ENCODE measurements at regions not wholly inside any gene's neighbourhood (a gene's known extent, or its start where the extent isn't known, plus 50 kb on each side); places are given as distances from the start of the nearest gene placed in this dataset.
"Not testable (repeated sequence)": the region's sequence is repeated elsewhere in the genome, so short reads cannot be mapped to it uniquely, and the experiment has no call there.

DNA sequence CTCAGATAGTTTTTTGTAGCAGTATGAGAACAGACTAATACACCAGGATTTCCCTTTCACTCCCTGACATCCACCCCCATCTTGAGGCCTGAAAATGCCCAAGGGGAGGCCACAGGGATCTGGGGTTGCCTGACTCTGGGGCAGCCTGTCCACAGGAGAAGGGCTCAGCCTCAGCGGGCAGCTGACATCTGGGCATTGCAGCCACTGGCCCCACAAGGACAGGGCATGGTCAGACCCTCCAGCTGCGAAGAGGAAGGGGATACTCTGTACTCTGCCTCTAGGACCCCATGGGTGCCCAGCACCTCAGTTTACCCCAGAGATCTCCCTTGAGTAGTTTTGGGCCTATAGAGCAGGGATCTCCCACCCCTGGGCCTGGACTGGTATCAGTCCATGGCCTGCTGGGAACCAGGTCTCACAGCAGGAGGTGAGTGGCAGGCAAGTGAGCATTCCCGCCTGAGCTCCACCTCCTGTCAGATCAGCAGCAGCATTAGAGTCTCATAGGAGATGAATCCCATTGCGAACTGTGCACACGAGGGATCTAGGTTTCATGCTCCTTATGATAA, 138.9 kb downstream of the HMX1 start:
- no peak for DNase-seq

DNA sequence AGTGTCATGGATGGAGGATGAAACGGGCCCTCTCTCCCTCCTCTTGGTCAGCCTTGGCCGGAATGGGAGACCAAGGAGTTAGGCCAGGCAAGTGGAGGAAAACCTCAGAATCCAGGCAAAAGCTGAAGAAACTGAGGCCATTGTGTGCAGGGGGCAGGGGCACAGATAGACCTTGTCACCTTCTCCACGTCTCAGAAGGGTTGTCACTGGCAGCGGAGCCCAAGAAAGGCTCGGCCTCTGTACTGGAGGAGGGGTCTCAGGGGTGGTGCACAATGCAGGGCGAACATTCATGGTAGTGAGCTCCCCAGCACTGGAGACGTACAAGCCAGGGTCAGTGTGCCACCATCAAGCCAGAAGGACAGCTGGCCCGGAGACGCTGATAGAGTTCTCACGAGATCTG, 139.5 kb downstream of the CPZ start:
- DNase-seq: no peak

- DNase-seq: no peak
Measured at GRCh38 chr4:8731364-8731763, 138.8 kb downstream of the CPZ start.

DNA sequence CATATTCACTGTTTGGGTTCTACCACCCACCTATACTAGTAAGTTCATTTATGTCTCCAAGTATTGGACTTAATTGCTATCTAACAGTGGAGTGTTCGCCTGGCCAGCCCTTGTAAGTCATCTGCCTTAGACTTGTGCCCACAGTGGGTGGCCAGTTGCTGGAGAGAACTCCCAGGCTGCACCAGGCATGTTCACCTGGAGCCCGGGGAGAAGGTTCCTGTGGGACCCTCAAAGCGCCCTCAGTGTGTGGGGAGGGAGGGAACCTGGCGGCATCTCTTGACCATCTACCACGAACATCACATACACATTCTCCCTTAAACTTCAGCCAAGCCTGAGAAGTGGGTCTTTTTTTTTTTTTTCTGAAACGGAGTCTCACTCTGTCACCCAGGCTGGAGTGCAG, 138.1 kb downstream of the CPZ start:
- DNase-seq: no peak

GRCh38 chr4:8730159-8730558, 137.6 kb downstream of the CPZ start:
- DNase-seq: no peak

DNA sequence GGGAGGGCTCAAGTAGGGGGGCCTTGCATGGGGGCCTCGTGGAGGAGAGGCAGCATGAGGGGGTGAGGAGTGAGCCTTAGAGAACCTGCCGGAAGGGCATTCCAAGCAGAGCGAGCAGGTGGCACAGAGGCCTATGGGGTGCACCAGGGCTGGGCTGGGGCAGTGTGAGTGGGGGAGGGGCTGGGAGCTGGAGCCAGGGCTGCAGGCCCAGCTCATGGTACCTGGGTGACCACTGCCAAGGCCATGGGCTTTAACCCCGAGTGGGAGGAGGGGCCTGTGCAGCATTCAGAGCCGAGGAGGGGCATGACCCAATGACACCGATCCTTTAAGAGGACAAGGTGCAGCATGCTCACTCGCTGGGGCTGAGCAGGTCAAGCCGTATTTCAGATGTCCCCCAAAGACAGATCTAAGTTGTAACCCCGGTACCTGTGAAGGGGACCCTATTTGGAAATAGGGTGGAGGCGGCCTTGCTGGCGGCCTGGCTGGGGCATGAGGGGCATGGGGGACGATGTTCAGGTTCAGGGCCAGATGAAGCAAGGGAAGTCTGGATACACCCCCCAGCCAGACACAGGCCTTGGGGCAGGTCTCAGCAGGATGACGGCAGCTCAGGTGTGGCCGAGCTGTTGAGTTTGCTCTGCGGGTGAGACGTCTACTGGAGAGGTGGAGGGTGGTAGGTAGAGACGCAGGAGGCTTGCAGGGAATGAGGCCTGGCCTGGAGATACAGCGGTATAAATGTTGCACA, 137.0 kb downstream of the CPZ start:
- no peak for DNase-seq

DNA sequence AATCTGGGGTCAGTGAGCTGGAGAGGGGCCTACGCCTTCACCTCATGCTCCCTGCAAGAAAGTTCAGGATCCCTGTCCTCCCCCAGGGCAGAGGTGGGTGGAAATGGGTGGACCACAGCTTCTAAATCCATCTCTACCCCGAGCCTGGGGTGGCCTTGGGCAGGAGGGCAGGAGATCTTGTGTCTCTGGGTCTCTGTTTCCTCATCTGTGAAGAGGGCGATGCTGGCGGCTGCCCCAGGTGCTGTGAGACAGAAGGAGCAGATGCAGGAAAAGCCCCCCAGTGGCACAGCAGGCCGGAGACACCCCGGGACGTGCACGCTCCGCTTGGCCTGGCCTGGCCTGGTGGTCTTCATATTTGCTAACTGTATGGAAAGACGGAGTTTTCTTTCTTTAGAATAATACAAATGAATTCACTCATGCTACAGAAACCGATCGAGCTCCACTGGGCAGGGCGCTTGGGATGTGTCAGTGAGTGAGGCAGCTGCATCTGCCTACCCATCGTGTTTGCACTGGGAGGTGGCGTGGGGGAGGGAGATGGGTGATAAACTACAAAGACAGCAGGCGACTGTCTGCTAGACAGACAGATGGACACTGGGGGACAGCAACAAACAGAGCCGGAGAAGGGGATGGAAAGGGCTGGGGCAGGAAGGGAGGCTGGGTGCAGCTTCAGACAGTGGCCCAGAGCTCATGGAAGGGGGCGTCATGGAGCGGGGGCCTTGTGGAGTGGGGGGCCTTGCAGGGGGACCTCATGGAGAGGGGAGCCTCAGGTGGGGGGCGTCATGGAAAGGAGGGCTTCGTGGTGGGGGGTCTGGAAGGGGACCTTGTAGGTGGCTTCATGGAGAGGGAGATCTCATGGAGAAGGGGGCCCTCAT, 136.2 kb downstream of the CPZ start:
- DNase-seq: no peak

- no peak for DNase-seq
Measured at GRCh38 chr4:8727546-8728510, 135.3 kb downstream of the CPZ start.

DNA sequence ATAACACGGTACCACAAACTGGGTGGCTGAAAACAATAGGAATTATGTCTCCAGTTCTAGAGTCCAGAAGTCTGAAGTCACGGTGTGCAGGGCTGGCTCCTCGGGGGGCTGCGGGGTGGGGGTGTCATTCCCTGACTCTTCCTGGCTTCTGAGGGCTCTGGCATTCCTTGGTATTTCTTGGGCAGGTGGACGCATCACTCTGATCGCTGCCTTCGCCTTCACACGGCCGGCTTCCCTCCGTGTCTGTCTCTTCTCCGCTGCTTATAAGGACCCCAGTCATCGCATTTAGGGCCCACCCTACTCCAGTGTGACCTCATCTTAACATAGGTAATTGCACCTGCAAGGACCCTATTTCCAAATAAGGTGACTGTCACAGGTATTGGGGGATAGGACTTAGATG, 134.6 kb downstream of the CPZ start:
- DNase-seq: no peak

- DNase-seq: no peak
Measured at GRCh38 chr4:8726344-8726851, 133.8 kb downstream of the CPZ start.

DNA sequence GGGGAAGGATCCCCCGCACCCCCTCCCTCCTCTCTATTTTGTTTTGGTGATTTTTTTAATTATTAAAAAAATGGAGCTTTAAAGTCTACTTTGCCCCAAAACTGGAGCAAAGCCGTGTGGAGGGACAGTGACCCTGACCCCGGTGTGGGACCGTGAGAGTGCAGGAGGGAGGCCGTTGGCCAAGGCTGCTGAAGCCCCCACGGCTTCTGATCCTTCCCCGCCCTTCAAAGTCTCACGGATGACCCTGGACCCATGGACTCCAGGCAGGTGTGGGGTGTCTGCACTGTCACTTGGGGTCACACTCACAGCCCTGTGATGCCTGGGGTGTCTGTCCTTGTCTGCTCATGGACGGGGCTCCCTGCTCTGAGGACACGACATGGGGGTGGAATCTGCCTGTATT, 133.3 kb downstream of the CPZ start:
- DNase-seq: no peak

DNA sequence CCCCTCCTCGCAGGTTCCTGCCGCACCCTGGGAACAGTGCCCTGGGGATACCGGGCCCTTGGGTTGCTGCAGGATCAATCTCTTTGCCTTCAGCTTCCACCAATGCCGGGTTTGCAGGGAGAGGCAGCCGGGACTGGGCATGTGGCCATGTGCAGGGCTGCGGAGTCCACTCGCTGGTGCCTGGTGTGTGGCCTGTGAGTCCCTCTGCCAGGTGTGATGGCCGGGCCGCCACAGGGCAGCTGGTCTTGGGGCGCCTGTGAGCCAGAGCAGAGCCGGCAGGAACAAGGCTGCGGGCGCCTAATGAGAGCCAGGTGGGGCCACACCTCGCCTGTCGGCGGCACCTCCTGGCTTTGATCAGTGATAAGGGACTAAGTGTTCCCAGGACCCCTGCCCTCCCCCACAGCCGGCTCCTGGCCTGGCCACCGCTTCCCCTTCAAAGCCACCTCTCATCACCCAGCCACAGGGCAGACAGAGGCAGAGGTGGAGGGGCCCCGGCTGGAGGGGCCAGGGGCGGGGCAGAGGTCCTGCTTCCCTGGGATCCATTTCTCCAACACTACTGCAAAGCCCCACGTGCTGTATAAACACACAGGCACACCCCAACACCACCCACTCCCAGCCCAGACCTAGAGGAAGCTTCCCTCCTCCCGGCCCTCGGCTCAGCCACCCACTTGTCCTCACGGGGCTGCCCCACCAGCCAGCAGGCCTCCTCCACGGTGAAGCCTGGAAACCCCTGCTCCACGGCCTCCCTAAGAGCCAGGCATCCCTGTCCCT, 132.7 kb downstream of the CPZ start:
- no peak for DNase-seq

- no peak for DNase-seq
Measured at GRCh38 chr4:8724436-8725070, 132.0 kb downstream of the CPZ start.

DNA sequence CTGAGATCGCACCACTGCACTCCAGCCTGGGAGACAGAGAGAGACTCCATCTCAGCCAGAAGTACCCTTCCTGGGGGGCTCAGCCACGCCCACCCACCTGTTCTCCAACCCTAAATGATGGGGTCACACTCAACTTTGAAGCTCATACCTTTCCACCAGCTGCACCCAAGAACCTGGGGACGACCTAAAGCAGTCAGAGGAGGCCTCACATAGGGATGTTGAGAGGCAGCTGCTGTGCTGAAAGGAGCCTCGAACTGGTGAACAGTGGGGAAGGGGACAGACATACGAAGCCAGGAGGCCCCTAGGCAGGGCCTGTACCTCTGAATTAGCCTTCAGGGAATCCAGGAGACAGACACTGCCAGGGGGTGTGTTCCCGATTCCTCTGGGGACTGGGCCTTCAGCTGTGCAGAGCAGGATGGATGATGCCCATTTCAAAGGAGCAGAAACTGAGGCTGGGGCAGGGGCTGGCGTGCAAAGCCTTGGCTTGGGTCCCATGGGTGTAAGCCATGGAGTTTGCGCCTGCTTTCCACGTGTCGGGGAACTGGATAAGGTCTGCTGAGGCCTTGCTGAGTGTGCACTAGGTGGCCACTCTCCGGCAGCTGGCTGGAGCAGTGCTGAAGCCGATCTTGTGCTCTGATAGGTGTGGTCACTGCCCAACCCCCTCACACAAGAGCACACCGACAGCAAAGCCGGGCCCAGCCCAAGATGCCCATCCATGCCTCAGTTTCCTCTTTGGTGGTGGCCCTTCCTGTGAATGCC, 130.8 kb downstream of the CPZ start:
- DNase-seq: no peak

DNA sequence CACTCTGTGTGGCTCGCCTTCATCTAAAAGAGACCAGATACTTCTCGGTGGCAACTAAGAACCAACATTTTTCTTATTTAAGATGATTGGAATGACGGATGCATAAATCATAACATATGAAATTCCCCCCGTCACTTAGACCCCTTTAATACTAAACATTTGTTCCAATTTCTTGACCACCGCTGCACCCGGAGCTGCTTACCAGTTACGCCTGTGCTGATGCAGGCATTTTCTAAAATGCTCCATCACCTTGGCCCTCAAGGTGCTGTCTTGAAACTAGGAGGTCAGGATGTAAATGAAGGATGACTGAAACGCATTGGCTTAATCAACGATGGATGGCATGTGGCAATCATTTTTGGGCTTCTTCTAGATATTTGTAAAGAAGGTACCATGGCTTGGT, 130.0 kb downstream of the CPZ start:
- DNase-seq: no peak

DNA sequence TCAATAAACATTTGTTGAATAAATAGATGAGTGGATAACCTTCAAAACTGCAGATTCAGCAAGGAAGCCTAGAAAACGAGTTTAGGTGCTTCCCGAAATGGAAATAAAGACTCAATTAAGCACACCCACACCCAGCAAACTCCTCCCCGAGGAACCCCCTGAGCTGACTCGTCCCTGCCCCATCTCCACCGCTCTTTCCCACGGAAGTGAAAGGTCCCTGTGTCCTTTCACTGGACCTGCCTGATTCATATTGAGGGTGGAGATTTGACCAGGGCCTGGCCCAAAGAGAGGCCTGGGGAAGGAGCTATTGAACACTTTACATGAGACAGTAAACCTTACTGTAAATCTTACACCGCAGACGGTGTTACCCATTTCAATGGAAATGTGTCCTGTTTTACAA, 129.1 kb downstream of the CPZ start:
- no peak for DNase-seq

DNA sequence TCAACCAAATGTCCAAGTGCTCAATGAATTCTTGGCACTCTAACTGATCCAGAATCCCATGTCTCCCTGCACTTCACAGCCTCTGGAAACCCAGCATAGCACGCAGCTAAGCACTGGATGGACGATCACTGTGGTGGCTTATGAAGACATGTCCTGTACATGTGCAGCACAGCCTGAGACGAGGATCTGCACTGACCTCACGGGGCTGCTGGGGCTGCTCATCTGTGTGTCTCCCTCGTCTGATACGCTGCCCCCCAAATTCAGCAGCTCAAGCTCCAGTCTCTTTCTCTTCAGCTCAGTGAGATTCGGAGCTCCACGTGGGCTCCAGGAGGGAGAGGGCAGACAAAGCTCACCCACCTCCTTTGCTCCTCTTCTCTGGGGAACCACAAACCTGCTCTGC, 126.9 kb downstream of the CPZ start:
- no peak for DNase-seq

GRCh38 chr4:8717470-8717869, 124.9 kb downstream of the CPZ start:
- DNase-seq: not testable (repeated sequence)

DNA sequence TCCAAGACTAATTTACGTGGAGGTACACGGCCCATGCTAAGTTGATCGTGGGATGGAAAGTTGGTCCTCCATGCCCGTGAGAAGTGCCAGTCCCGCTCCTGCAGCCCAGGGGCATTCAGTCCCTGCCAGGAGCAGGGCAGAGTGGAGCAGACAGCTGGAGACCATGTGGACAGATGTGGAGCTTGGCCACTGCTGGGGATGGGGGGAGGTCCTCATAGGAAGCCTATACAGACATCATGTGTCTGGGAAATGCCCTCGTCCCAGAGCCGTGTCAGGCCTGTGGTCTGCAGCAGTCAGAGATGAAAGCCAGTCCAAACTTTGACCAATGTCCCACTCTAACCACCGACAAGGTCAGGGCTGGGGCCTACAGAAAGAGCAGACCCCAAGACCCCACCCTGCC, 118.4 kb downstream of the CPZ start:
- no peak for DNase-seq

- no peak for DNase-seq
Measured at GRCh38 chr4:8710416-8710815, 117.9 kb downstream of the CPZ start.
